Hepatocyte (in vitro differentiated cells): ENCODE measurements at regions not wholly inside any gene's neighbourhood (a gene's known extent, or its start where the extent isn't known, plus 50 kb on each side); places are given as distances from the start of the nearest gene placed in this dataset.
A peak's percentile ranks its signal among the peaks of the same experiment; 100 is the strongest.

Experiments
- DNase-seq: peaks from one replicate; pipeline ENCODE4 v3.0.0-alpha.2; 2016; ENCODE audit warnings: low spot score
- H2AFZ ChIP-seq: fragments of 200-600 bp; sonication (generic); 2 replicates; pipeline ENCODE4 v1.6.0; 2016; ENCODE audit warnings: antibody characterized with exemption, mild to moderate bottlenecking
- H3K27ac ChIP-seq: fragments of 200-600 bp; sonication (generic); 2 replicates; pipeline ENCODE4 v1.5.1; 2016; ENCODE audit warnings: mild to moderate bottlenecking
- H3K27me3 ChIP-seq: fragments of 200-600 bp; sonication (generic); 2 replicates; pipeline ENCODE4 v1.6.1; 2016
- H3K36me3 ChIP-seq: fragments of 200-600 bp; sonication (generic); replicated peaks from 2 replicates; pipeline ENCODE4 v1.5.1; 2016; ENCODE audit warnings: low read depth; ENCODE audit not compliant: insufficient read depth
- H3K4me1 ChIP-seq: fragments of 200-600 bp; sonication (generic); 2 replicates; pipeline ENCODE4 v1.5.1; 2016; ENCODE audit warnings: mild to moderate bottlenecking, moderate library complexity; ENCODE audit not compliant: insufficient read depth
- H3K4me2 ChIP-seq: fragments of 200-600 bp; sonication (generic); 2 replicates; pipeline ENCODE4 v1.6.0; 2016
- H3K4me3 ChIP-seq: fragments of 200-600 bp; sonication (generic); 2 replicates; pipeline ENCODE4 v1.5.1; 2016; ENCODE audit warnings: mild to moderate bottlenecking
- H3K79me2 ChIP-seq: fragments of 200-600 bp; sonication (generic); 2 replicates; pipeline ENCODE4 v1.6.0; 2017; ENCODE audit warnings: mild to moderate bottlenecking
- H3K9me2 ChIP-seq: fragments of 200-600 bp; sonication (generic); replicated peaks from 2 replicates; pipeline ENCODE4 v1.6.0; 2017; ENCODE audit warnings: mild to moderate bottlenecking; ENCODE audit not compliant: insufficient read depth
- H3K9me3 ChIP-seq: fragments of 200-600 bp; sonication (generic); 2 replicates; pipeline ENCODE4 v1.5.1; 2016; ENCODE audit warnings: low read depth, mild to moderate bottlenecking
- H4K20me1 ChIP-seq: fragments of 200-600 bp; sonication (generic); 2 replicates; pipeline ENCODE4 v1.6.0; 2016; ENCODE audit warnings: mild to moderate bottlenecking; ENCODE audit not compliant: insufficient read depth, poor library complexity, severe bottlenecking
- EZH2 ChIP-seq: fragments of 200-600 bp; sonication (generic); IDR thresholded peaks from 2 replicates; pipeline ENCODE4 v1.6.1; 2016; ENCODE audit warnings: antibody characterized with exemption, mild to moderate bottlenecking, borderline replicate concordance
- EZH2phosphoT487 ChIP-seq: fragments of 200-600 bp; sonication (generic); IDR thresholded peaks from one replicate; pipeline ENCODE4 v1.6.1; 2018; ENCODE audit warnings: antibody characterized with exemption, mild to moderate bottlenecking, low read depth, moderate library complexity; ENCODE audit not compliant: unreplicated experiment, severe bottlenecking
- WGBS: methylation state at CpG from one replicate; pipeline ENCODE4 v1.1.6; 2016; ENCODE audit warnings: low lambda C conversion rate; ENCODE audit errors: missing lambda C conversion rate; 5-methylcytosine and 5-hydroxymethylcytosine counted together
- TF ChIP-seq, protein P1 (sequence below): fragments of 200-600 bp; sonication (generic); IDR thresholded peaks from 2 replicates; pipeline ENCODE4 v1.5.1; 2016; ENCODE audit warnings: antibody characterized with exemption, mild to moderate bottlenecking; ENCODE audit not compliant: poor library complexity

DNA sequence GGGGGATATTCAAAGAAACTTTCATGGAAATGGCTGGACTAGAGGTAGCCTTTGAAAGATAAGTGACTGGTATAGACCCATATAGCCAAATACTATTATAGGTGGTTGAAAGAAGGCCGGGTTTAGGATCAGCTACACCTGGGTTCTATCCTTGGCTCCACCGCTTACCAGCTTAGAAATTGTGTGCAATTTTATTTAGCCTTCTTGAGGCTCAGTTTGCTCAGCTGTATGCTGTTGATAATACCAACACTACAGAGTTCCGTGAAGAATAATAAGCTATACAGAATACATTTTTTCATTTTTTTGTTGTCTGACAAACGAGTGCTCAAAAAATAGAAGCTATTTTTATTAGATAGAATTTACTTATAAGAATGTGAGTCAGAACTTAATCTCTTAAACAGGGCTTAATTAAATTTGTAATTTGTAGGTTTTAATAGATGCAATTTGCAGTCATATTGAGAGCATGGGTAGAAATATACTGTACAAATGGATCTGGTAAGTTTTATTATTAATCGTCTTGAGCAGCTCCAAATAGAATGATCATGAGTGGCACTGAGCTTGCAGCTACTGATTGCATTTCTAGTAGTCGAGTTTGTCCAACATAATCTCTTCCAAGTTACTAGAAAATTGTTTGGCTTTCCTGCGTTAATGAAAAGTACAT, 164.3 kb upstream of the PHYHIPL start:
- Histone ChIP-seq H3K27me3 (no peaks in the 10 kb centered on the region), H3K9me3 (no peaks in the 10 kb centered on the region), H3K36me3 (no peaks in the 10 kb centered on the region), H3K4me1 (peaks cover 6% of the 10 kb centered on the region), H3K27ac (no peak overlapping the region), H2AFZ (no peak overlapping the region), H3K9me2 (no peaks in the 10 kb centered on the region), H3K4me3 (no peak overlapping the region), H3K79me2 (no peaks in the 10 kb centered on the region), H3K4me2 (no peak overlapping the region), H4K20me1 (no peaks in the 10 kb centered on the region)
- TF ChIP-seq, protein P1, sequence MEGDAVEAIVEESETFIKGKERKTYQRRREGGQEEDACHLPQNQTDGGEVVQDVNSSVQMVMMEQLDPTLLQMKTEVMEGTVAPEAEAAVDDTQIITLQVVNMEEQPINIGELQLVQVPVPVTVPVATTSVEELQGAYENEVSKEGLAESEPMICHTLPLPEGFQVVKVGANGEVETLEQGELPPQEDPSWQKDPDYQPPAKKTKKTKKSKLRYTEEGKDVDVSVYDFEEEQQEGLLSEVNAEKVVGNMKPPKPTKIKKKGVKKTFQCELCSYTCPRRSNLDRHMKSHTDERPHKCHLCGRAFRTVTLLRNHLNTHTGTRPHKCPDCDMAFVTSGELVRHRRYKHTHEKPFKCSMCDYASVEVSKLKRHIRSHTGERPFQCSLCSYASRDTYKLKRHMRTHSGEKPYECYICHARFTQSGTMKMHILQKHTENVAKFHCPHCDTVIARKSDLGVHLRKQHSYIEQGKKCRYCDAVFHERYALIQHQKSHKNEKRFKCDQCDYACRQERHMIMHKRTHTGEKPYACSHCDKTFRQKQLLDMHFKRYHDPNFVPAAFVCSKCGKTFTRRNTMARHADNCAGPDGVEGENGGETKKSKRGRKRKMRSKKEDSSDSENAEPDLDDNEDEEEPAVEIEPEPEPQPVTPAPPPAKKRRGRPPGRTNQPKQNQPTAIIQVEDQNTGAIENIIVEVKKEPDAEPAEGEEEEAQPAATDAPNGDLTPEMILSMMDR: no peak
- no peak for TF ChIP-seq EZH2phosphoT487
- TF ChIP-seq EZH2: no peak
- no peak for DNase-seq
- WGBS: 87% methylated on average over 7 of the region's 7 CpGs

DNA sequence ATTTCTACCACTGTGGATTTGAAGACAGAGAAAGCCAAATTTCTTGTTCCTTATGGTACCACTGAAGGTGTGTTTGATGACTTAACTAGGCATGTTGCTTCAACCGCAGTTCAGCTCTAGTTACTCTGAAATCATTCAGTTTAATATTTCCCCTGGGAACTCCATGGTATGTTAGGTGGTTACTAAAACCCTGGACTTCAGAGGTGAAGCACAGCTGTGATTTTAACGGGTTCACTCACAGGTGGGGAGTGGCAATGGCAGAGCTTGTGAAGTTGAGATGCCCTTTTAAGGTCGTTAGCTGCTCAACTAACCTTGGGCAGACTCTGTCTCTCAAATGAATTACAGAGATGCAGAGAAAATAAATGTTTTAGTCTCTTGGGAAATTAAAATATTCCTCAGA, 163.6 kb upstream of the PHYHIPL start:
- WGBS: 69% methylated on average over 3 of the region's 3 CpGs
- DNase-seq: no peak
- H3K4me3 ChIP-seq: no peak overlapping the region
- H2AFZ ChIP-seq: no peak overlapping the region
- H3K79me2 ChIP-seq: no peaks in the 10 kb centered on the region
- no peaks in the 10 kb centered on the region for H3K9me2 ChIP-seq
- no peaks in the 10 kb centered on the region for H3K9me3 ChIP-seq
- H3K4me1 ChIP-seq: peaks cover 5% of the 10 kb centered on the region
- H3K4me2 ChIP-seq: no peak overlapping the region
- H3K27ac ChIP-seq: no peak overlapping the region
- no peaks in the 10 kb centered on the region for H3K36me3 ChIP-seq
- TF ChIP-seq EZH2phosphoT487 (no peak), EZH2 (no peak)
- TF ChIP-seq, protein P1: no peak
- no peaks in the 10 kb centered on the region for H3K27me3 ChIP-seq
- no peaks in the 10 kb centered on the region for H4K20me1 ChIP-seq

DNA sequence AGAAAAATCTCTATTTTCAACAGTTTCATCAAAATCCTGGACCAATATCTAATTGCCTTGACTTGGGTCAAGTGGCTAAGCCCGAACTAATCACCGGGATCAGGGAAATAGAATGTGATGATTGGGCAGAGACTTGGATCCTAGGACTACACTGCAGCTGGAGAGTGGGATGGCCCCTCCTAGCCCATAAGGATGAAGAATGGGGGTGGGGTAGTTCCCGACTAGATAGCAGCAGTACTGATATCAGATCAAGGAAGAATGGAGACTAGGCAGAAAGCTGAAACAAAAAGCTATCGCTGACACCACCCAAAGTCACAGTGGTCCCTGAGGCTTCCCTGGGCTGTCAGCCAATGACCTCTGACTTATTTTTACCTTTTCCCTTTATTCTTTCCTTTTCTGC, 160.4 kb upstream of the PHYHIPL start:
- H3K27me3 ChIP-seq: no peaks in the 10 kb centered on the region
- H2AFZ ChIP-seq: no peak overlapping the region
- H4K20me1 ChIP-seq: no peaks in the 10 kb centered on the region
- H3K79me2 ChIP-seq: no peaks in the 10 kb centered on the region
- H3K27ac ChIP-seq: no peak overlapping the region
- DNase-seq: no peak
- WGBS: 81% methylated on average over 4 of the region's 4 CpGs
- no peaks in the 10 kb centered on the region for H3K9me2 ChIP-seq
- H3K4me1 ChIP-seq: no peaks in the 10 kb centered on the region
- TF ChIP-seq, protein P1: no peak
- TF ChIP-seq EZH2 (no peak), EZH2phosphoT487 (no peak)
- no peaks in the 10 kb centered on the region for H3K36me3 ChIP-seq
- H3K4me3 ChIP-seq: no peak overlapping the region
- H3K4me2 ChIP-seq: no peak overlapping the region
- no peaks in the 10 kb centered on the region for H3K9me3 ChIP-seq

DNA sequence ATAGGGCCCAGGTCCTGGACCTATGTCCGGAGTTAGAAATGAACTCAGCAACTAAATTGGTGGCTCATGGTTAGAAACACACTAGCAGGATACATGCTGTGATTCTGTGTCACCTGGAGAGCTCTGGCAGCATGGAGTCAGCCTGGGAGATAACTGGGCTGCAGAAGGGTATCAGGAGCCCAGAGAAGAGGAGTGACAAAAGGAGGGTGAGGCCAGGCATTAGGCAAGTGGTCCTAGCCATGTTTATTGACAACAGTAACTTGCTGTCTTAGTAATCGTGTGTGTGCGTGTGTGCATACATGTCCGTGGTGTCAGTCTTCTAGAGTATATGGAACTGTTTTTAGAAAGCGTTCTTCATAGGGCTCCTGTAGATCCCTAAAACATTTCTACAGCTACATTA, 157.5 kb upstream of the PHYHIPL start:
- Histone ChIP-seq H3K4me2 (peak overlapping the region; percentile 62), H3K4me1 (no peaks in the 10 kb centered on the region), H3K36me3 (no peaks in the 10 kb centered on the region), H3K9me2 (no peaks in the 10 kb centered on the region), H2AFZ (peak overlapping the region; percentile 37), H4K20me1 (no peaks in the 10 kb centered on the region), H3K9me3 (no peaks in the 10 kb centered on the region), H3K27me3 (no peaks in the 10 kb centered on the region), H3K4me3 (no peak overlapping the region), H3K79me2 (no peaks in the 10 kb centered on the region), H3K27ac (no peak overlapping the region)
- TF ChIP-seq EZH2phosphoT487 (no peak), EZH2 (no peak)
- TF ChIP-seq, protein P1: no peak
- 94% methylated on average over 5 of the region's 5 CpGs for WGBS
- no peak for DNase-seq
